Esophagus squamous epithelium (tissue), 4 donors: ENCODE measurements at regions not wholly inside any gene's neighbourhood (a gene's known extent, or its start where the extent isn't known, plus 50 kb on each side); places are given as distances from the start of the nearest gene placed in this dataset.

ENCODE experiments used
- POLR2A ChIP-seq, 4 donors: fragments of 450-650 bp; IDR thresholded peaks; one replicate each; pipeline ENCODE4 v1.6.1; 2017; ENCODE audit warnings: antibody characterized with exemption in 4 of 4, mild to moderate bottlenecking in 4 of 4, moderate library complexity in 3 of 4
- TF ChIP-seq, protein P1 (sequence below), 6 experiments: fragments of 450-650 bp in 4 of 6; fragments of 200-600 bp in 2 of 6; sonication (generic) in 2 of 6; IDR thresholded peaks; one replicate each; pipeline ENCODE4 v1.5.1; 2016 to 2019; ENCODE audit warnings: antibody characterized with exemption in 6 of 6, mild to moderate bottlenecking in 4 of 6, moderate library complexity in 4 of 6

DNA sequence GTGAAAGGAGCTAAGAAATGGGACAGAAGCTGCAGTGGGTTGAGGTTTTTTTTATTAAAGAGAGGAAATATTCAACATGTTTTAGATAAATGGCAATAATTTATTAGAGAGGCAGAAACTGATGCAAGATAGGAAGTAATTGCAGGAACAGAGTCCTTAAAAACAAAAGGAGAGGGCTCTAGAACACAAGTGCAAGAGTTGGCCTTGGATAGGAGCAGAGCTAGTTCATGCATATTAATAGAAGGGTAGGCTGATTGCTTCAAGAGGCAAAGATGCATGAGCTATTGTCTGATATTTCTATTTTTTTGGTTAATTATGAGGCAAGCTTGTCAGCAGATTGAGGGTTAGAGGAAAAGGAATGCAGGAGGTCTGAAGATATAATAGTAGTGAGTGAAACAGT lies 91.0 kb upstream of the GPRIN3 start:
- TF ChIP-seq, protein P1, sequence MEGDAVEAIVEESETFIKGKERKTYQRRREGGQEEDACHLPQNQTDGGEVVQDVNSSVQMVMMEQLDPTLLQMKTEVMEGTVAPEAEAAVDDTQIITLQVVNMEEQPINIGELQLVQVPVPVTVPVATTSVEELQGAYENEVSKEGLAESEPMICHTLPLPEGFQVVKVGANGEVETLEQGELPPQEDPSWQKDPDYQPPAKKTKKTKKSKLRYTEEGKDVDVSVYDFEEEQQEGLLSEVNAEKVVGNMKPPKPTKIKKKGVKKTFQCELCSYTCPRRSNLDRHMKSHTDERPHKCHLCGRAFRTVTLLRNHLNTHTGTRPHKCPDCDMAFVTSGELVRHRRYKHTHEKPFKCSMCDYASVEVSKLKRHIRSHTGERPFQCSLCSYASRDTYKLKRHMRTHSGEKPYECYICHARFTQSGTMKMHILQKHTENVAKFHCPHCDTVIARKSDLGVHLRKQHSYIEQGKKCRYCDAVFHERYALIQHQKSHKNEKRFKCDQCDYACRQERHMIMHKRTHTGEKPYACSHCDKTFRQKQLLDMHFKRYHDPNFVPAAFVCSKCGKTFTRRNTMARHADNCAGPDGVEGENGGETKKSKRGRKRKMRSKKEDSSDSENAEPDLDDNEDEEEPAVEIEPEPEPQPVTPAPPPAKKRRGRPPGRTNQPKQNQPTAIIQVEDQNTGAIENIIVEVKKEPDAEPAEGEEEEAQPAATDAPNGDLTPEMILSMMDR (IDR thresholded peaks at IDR 0.05): no peak
- no peak for TF ChIP-seq POLR2A (IDR thresholded peaks at IDR 0.05)
